Vagina (tissue), 2 donors: ENCODE measurements at regions not wholly inside any gene's neighbourhood (a gene's known extent, or its start where the extent isn't known, plus 50 kb on each side); places are given as distances from the start of the nearest gene placed in this dataset.

Experiments used
- CTCF ChIP-seq, 3 experiments: fragments of 450-650 bp in 2 of 3; fragments of 200-600 bp in 1 of 3; sonication (generic) in 1 of 3; IDR thresholded peaks; one replicate each; pipeline ENCODE4 v1.5.1; 2017 to 2019; ENCODE audit warnings: antibody characterized with exemption in 3 of 3, mild to moderate bottlenecking in 2 of 3, moderate library complexity in 2 of 3
- POLR2A ChIP-seq, 2 donors: fragments of 450-650 bp; IDR thresholded peaks; one replicate each; pipeline ENCODE4 v1.6.1; 2017; ENCODE audit warnings: antibody characterized with exemption in 2 of 2, mild to moderate bottlenecking in 2 of 2, moderate library complexity in 2 of 2

- TF ChIP-seq CTCF (IDR thresholded peaks at IDR 0.05): no peak
- peak in 1 of 2 donors; percentile 48 for TF ChIP-seq POLR2A (IDR thresholded peaks at IDR 0.05)
Observed at GRCh38 chr5:91280362-91281269, 102.5 kb downstream of the ARRDC3 start.
